ENCODE measurements at regions not wholly inside any gene's neighbourhood (a gene's known extent, or its start where the extent isn't known, plus 50 kb on each side); places are given as distances from the start of the nearest gene placed in this dataset.

GRCh38 chr18:1014509-1014908 lies 109.8 kb downstream of the ADCYAP1 start:
- no peak for TF ChIP-seq SRF (IDR thresholded peaks at IDR 0.05; ENCODE audit: low read depth)
- TF ChIP-seq YY1 (IDR thresholded peaks at IDR 0.05; ENCODE audit: extremely low read depth, insufficient replicate concordance, low read depth, low read length): no peak
- TF ChIP-seq FOSL1 (IDR thresholded peaks at IDR 0.05; ENCODE audit: low read depth): no peak
- no peak for TF ChIP-seq POLR2AphosphoS5 (IDR thresholded peaks at IDR 0.05; ENCODE audit: low read depth, low read length)
- Histone ChIP-seq H3K27me3 (ENCODE audit: insufficient read depth, low read length) (no peaks in the 10 kb centered on the region), H3K9ac (ENCODE audit: low read length) (no peak overlapping the region)

DNA sequence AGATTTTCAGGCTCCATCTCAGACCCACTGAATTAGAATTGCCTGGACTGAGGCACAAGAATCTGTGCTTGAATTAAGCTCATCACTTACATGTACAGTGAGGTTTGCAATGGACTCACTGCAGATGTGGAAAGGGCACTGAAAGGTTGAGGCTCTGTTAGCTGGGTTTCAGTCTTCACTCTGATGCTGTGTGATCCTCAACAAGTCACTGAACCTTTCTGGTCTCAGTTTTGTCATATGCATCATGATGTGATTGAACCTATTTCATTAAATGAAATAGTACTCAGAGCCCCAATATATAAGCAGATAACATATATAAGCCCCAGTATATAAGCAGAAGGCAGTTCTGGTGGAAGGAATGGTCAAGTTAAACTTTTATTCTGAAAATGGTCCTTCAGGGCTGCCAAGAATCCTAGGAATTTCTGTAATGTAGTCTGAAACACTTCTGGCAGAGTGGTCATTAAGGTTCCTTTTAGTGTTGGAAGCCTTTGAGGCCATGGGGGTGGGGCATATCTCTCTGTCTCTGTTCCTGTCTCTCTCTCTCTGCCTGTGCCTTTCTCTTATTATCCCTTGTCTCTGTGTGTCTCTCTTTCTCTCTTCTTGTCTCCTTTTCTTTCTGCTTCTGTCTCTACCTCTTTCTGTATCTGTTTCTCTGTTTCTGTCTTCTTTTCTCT lies 110.4 kb downstream of the ADCYAP1 start:
- no peak for DNase-seq (ENCODE audit: low read depth, low spot score)
- ChIA-PET CTCF (no interaction called here), POLR2A (no interaction called here), RAD21 (ENCODE audit: low non-redundant PET in 1 of 2, low total read pairs in 2 of 2, uncharacterized antibody in 2 of 2, unreplicated experiment in 2 of 2) (no interaction called here)
- H3K4me1 ChIP-seq (ENCODE audit: control insufficient read depth in 1 of 2, insufficient read depth in 2 of 2, low read length in 2 of 2): no peaks in the 10 kb centered on the region
- no peaks in the 10 kb centered on the region for H3K36me3 ChIP-seq (ENCODE audit: control insufficient read depth in 1 of 2, insufficient read depth in 2 of 2, low read length in 2 of 2)
- no peaks in the 10 kb centered on the region for H3K9me3 ChIP-seq (ENCODE audit: control insufficient read depth in 1 of 2, insufficient read depth in 1 of 2, low read depth in 1 of 2, low read length in 2 of 2)
- H4K20me1 ChIP-seq (ENCODE audit: insufficient read depth): no peaks in the 10 kb centered on the region
- H3K27me3 ChIP-seq (ENCODE audit: insufficient read depth, low read length): no peaks in the 10 kb centered on the region
- no peak overlapping the region for H3K4me2 ChIP-seq (ENCODE audit: low read length)
- H2AFZ ChIP-seq (ENCODE audit: low read depth, low read length, poor library complexity, severe bottlenecking): no peak overlapping the region
- TF ChIP-seq ELF1 (IDR thresholded peaks at IDR 0.05; ENCODE audit: borderline replicate concordance, low read depth): no peak
- TF ChIP-seq CEBPB (IDR thresholded peaks at IDR 0.05; ENCODE audit: low read depth): no peak
- no peak for TF ChIP-seq JUND (IDR thresholded peaks at IDR 0.05)
- TF ChIP-seq ZNF274 (IDR thresholded peaks at IDR 0.05; ENCODE audit: low read depth, low read length): no peak
- H3K4me3 ChIP-seq (replicated peaks in 1 of 2; ENCODE audit: low read depth in 1 of 2, low read length in 2 of 2): no peak overlapping the region
- no peak overlapping the region for H3K27ac ChIP-seq (ENCODE audit: low read depth, low read length)
- ATAC-seq: no peak
- H3K9me2 ChIP-seq (ENCODE audit: insufficient read depth): no peaks in the 10 kb centered on the region
- H3K9ac ChIP-seq (ENCODE audit: low read length): no peak overlapping the region
- no peaks in the 10 kb centered on the region for H3K79me2 ChIP-seq (ENCODE audit: insufficient read depth, low read length)
- intact Hi-C loops (cut with micrococcal nuclease): no loop called here
- no TSS peak for BruUV-seq (replicated peaks)

More at GRCh38 chr18:1014509-1014908, 109.8 kb downstream of the ADCYAP1 start:
- H3K4me2 ChIP-seq (ENCODE audit: low read length): no peak overlapping the region
- no peaks in the 10 kb centered on the region for H3K9me3 ChIP-seq (ENCODE audit: control insufficient read depth in 1 of 2, insufficient read depth in 1 of 2, low read depth in 1 of 2, low read length in 2 of 2)
- ChIA-PET CTCF (no interaction called here), POLR2A (no interaction called here), RAD21 (ENCODE audit: low non-redundant PET in 1 of 2, low total read pairs in 2 of 2, uncharacterized antibody in 2 of 2, unreplicated experiment in 2 of 2) (no interaction called here)
- no peak overlapping the region for H3K27ac ChIP-seq (ENCODE audit: low read depth, low read length)
- no peak overlapping the region for H3K4me3 ChIP-seq (replicated peaks in 1 of 2; ENCODE audit: low read depth in 1 of 2, low read length in 2 of 2)
- no TSS peak for BruUV-seq (replicated peaks)
- no peaks in the 10 kb centered on the region for H3K36me3 ChIP-seq (ENCODE audit: control insufficient read depth in 1 of 2, insufficient read depth in 2 of 2, low read length in 2 of 2)
- intact Hi-C loops (cut with micrococcal nuclease): no loop called here
- no peaks in the 10 kb centered on the region for H3K4me1 ChIP-seq (ENCODE audit: control insufficient read depth in 1 of 2, insufficient read depth in 2 of 2, low read length in 2 of 2)
- H3K9me2 ChIP-seq (ENCODE audit: insufficient read depth): no peaks in the 10 kb centered on the region
- H2AFZ ChIP-seq (ENCODE audit: low read depth, low read length, poor library complexity, severe bottlenecking): no peak overlapping the region
- no peaks in the 10 kb centered on the region for H4K20me1 ChIP-seq (ENCODE audit: insufficient read depth)
- no peak for DNase-seq (ENCODE audit: low read depth, low spot score)
- no peaks in the 10 kb centered on the region for H3K79me2 ChIP-seq (ENCODE audit: insufficient read depth, low read length)
- no peak for ATAC-seq
